GM06990 (cell line): ENCODE measurements at regions not wholly inside any gene's neighbourhood (a gene's known extent, or its start where the extent isn't known, plus 50 kb on each side); places are given as distances from the start of the nearest gene placed in this dataset.

Source experiments
- DNase-seq: peaks from one replicate; pipeline ENCODE4 v3.0.0-alpha.2; 2011; ENCODE audit not compliant: insufficient read length; ENCODE audit errors: extremely low read depth
- H3K27me3 ChIP-seq: replicated peaks from 2 replicates; pipeline ENCODE4 v1.6.0; 2011; ENCODE audit warnings: low read length; ENCODE audit not compliant: control insufficient read depth, insufficient read depth
- H3K36me3 ChIP-seq: 2 replicates; pipeline ENCODE4 v1.5.1; 2011; ENCODE audit warnings: low read length; ENCODE audit not compliant: control insufficient read depth, insufficient read depth
- H3K4me3 ChIP-seq: replicated peaks from 2 replicates; pipeline ENCODE4 v1.5.1; 2011; ENCODE audit warnings: low read depth, mild to moderate bottlenecking, control low read depth, low read length
- CTCF ChIP-seq: IDR thresholded peaks from 2 replicates; pipeline ENCODE4 v1.5.1; 2011; ENCODE audit warnings: low read length, control low read depth, mild to moderate bottlenecking, inconsistent platforms; ENCODE audit not compliant: insufficient read depth, poor library complexity, severe bottlenecking

DNA sequence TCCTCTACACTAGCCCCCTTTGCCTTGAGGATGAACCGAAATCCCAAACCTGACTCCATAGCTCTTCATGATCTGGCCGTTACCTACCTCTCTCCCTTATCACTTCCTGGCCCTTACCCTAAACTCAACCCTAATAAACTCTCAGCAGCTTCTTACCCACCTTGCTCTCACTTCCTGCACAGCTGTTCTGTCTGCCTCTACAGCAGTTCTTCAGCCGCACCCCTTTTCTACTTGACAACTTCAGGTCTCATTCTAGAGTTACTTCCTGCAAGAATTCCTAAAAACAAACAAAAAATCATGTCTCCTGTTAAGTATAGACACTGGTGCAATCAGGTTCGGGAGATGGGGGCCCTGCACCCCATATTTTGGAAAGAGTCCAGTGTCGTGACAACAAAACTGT, 239.9 kb upstream of the CELF2 start:
- no peaks in the 10 kb centered on the region for H3K36me3 ChIP-seq
- TF ChIP-seq CTCF = no peak
- H3K4me3 ChIP-seq = no peak overlapping the region
- no peaks in the 10 kb centered on the region; the same call in 1 of the 2 replicates for H3K27me3 ChIP-seq
- no peak for DNase-seq

GRCh38 chr10:10778959-10779358, 238.7 kb upstream of the CELF2 start:
- DNase-seq = no peak
- no peaks in the 10 kb centered on the region for H3K36me3 ChIP-seq
- H3K4me3 ChIP-seq = no peak overlapping the region
- no peak for TF ChIP-seq CTCF
- H3K27me3 ChIP-seq = no peaks in the 10 kb centered on the region; the same call in 1 of the 2 replicates

GRCh38 chr10:10779511-10779910, 238.2 kb upstream of the CELF2 start:
- H3K36me3 ChIP-seq = no peaks in the 10 kb centered on the region
- H3K27me3 ChIP-seq = no peaks in the 10 kb centered on the region; the same call in 1 of the 2 replicates
- DNase-seq = no peak
- H3K4me3 ChIP-seq = no peak overlapping the region
- TF ChIP-seq CTCF = no peak

GRCh38 chr10:10780746-10781145, 236.9 kb upstream of the CELF2 start:
- Histone ChIP-seq H3K27me3 (no peaks in the 10 kb centered on the region; the same call in 1 of the 2 replicates), H3K4me3 (no peak overlapping the region), H3K36me3 (no peaks in the 10 kb centered on the region)
- DNase-seq = no peak
- TF ChIP-seq CTCF = no peak

DNA sequence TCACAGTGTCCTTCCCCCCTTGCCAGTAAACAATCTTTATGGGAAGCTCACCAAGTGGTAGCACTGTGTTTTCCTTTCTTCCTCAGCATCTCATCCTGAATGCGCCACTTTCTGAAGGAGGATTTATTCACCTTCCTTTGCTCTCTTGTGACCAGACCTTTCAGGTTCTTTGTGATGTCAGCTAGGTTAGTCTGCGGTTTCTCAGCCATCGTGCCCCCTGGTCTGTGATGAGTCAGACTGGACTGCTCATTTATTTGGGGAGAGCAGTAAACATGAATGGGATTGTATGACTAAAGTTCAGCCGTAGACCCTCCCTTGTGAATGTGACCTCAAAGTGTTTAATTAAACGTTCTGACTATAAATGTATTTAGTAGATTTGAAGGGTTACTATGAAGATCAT, 235.1 kb upstream of the CELF2 start:
- Histone ChIP-seq H3K4me3 (no peak overlapping the region), H3K36me3 (no peaks in the 10 kb centered on the region), H3K27me3 (no peaks in the 10 kb centered on the region; the same call in 1 of the 2 replicates)
- no peak for DNase-seq
- TF ChIP-seq CTCF = no peak

DNA sequence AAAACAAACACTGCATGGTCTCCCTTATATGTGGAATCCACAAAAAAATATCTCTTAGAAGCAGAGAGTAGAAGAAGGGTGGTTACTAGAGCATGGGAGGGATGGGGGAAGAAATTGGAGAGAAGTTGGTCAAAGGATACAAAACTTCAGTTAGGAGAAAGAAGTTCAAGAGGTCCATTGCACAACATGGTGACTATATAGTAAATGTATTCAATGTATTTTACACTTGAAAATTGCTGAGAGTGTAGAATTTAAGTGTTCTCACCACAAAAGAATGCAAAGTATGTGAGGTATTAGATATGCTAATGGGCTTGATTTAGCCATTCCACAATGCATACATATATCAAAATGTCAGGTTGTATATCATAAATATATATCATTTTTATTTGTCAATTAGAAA, 232.0 kb upstream of the CELF2 start:
- no peak overlapping the region for H3K4me3 ChIP-seq
- no peak for DNase-seq
- no peaks in the 10 kb centered on the region; the same call in 1 of the 2 replicates for H3K27me3 ChIP-seq
- no peaks in the 10 kb centered on the region for H3K36me3 ChIP-seq
- no peak for TF ChIP-seq CTCF
